SIG-M5 treated with dmso at 0.1 percent for 504 hours (cell line): ENCODE measurements at regions not wholly inside any gene's neighbourhood (a gene's known extent, or its start where the extent isn't known, plus 50 kb on each side); places are given as distances from the start of the nearest gene placed in this dataset.
"Not testable (repeated sequence)": the region's sequence is repeated elsewhere in the genome, so short reads cannot be mapped to it uniquely, and the experiment has no call there.

Experiments used
- DNase-seq: peaks from one replicate; lab custom pipeline; 2025; ENCODE audit not compliant: unreplicated experiment; lab: John Stamatoyannopoulos, UW

GRCh38 chr1:165147799-165148198 lies 208.7 kb downstream of the LMX1A start:
- DNase-seq, result no peak

DNA sequence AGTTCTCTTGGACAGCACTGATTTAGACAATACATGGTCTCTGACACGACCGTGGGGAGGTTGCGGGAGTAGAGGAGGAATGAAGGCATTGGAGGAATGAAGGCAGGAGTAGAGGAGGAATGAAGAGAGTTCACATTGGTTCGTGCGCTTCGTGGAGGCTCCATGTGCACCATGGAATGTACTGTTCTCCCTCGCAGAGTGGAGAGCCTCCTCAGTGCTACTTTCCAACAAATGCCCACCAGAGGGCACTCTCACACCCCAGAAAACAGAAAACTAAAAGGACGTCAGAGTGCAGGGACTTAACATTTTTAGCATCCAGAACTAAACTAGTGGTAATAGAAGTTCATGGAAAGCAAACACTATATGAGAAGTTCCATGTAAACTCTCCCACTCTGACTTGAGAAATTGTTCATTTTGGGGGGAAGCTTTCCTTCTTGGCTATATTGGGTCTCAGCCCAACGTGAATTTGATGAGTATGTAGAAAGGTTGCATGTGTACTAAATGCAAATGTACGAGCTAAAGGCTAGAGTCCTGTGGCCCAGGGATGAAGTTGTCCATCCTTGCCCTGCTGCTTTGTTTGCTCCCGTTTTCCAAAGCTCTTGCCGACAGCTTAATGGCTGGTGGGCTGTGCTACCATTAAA lies 211.6 kb downstream of the LMX1A start:
- peak; percentile 48 for DNase-seq

DNA sequence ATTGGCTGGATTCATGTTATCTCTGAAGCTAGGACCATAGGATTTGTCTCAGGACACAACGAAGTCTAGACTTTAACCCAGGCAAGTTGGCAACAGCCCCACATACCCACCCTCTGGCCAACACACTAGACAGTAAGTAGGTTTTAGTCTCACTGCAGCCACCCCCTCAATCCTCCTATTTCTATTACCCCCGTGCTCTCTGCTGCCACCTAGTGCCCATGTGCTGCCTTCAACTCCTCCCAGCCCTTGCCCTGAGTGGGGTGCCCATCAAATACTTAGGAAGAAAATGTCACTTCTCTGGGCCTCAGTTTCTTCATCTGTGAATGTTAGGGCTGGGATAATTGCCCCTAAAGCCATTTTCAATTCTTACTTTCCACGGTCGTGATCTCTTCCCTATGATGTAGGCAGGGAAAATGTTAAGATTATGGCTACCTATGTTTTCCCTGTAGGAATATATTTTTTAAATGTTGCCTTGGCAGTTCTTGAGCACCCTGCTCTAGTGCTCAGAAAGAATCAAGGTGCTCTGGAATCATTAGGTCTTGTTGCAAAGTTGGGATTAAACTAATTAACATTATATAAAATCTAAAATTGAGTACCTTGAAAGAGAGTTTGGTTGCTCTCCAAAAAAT lies 213.0 kb downstream of the LMX1A start:
- DNase-seq, result peak; percentile 49

DNA sequence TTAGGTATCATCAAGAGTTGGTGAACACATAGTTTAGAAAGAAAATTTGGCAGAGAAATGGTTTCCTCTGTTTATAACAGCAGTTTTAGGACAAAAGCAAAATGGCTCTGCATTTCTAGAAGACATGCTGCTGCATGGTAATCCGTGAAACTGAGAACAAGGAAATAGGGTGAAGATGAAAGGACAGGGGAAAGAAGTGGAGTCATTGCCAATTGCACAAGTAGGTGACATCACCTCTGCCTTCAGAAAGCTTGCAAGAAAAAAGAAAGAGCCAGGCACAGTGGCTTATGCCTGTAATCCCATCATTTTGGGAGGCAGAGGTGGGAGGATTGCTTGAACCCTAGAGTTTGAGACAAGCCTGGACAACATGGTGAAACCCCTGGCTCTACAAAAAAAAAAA lies 217.6 kb downstream of the LMX1A start:
- peak; percentile 16 for DNase-seq

- DNase-seq, result no peak
These were observed 218.8 kb downstream of the LMX1A start for GRCh38 chr1:165137551-165138316.

GRCh38 chr1:165134431-165134830 lies 222.1 kb downstream of the LMX1A start:
- DNase-seq, result no peak

DNA sequence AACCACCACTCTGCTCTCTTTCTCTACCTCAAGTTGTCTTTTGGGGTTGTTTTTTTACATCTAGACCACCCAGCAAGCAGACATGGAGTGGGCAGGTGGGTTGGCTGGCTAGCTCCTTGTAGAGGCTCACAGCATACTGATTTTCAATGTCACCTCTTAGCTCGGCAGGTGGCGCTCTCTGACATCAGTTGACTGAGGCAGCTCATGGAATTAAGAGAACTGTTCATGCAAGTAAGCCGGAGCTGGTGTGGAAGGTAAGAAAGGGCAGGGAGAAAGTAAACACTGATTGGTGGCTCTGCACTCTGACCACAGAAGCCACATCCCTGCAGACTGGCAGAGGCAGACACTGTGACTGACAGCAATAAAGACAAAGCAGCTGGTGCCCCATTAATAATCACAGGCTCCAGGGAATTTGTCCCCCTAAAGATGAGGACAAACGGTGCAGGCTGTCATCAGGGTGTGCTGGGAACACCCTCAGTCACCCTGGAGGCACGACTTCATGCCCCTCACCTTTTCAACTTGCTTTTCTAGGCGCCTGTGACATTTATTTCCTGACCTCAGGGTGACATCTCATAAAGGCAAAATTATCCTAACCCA lies 226.8 kb downstream of the LMX1A start:
- DNase-seq, result peak; percentile 62

DNA sequence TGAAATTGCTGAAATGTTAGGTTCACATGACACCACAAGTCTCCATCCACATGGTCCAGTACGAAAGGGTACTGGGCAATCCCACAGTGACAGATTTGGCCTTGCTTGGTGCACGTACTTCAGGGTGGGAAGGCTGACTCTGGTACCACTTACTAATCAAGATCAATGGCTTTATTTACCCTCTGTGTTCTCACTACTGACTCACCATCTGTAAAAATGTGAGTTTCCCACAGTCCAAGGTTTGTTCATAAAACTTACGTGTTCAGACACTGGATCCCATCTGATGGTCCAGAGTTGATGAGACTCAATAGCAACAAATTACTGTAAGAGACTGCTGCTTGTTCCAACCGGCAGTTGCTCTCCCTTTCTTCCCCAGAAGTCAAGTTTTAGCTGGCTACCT lies 231.7 kb downstream of the LMX1A start:
- no peak for DNase-seq

GRCh38 chr1:165119086-165119485 lies 237.4 kb downstream of the LMX1A start:
- DNase-seq, result no peak

DNA sequence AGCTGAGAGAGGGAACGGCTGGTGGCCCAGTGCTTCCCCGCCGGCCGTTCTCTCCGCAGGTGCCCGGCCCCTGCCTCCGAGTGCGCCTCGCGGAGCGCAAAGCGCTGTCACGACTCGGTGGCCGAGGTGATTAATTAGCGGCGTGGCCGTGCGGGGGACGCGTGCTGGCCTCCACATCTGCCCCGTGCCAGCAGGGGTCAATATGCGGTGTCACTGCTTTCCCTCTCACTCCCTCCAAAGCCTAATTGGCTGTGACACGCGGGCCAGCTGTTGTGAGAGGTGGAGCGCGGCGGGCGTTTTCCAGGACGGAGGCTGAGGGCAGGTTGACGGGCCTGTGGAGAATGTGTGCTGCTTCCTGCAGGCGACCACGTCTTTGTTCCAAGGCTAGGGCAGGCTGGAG lies 239.0 kb downstream of the LMX1A start:
- DNase-seq, result no peak

DNA sequence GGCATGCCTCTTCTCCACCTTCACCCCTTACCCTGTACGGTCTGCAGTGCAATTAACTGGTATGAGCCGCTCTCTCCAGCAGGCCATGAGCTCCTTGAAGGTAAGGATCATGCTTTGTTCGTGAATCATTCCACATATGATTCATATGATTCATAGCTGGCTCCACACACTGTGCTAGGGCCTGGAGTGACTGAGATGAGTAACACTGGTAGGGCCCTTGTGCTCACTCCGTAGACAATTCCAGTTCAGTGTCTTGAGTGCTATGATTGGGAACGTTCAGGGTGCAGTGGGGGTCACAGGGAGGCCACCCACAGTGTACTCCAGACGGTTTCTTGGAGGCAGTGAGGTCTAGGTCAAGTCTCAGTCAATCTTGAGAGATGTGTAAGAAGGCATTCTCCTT lies 239.8 kb downstream of the LMX1A start:
- no peak for DNase-seq

DNA sequence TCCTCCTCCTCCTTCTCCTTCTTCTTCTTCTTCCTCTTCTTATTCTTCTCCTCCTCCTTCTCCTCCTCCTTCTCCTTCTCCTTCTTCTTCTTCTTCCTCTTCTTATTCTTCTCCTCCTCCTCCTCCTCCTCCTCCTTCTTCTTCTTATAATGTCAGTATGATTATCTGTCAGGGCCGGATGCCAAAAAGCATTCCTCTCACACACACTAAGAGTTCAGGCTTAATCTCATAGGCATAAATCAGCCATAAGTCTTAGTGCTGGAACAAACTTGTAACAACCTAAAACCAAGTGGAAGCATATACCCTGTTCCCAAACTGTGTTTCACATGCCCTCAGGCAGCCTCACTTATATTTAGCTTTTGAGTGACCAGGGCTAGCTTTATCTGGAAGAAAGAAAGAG lies 240.3 kb downstream of the LMX1A start:
- no peak for DNase-seq

DNA sequence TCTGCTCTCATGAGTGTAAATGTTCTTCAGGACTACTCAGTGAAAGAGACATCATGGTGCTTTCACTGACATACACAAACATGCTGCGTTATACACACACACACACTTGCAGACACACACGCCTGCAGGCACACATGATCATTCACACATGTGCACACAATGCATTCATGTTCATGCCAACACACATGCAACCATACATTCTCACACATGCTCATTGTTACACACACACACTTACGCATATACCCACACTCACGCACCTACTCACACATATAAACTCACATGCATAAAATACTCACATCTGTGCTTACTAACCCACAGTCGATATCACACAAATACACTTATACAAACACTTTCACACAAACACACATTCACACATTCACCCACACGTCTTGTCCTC lies 241.6 kb downstream of the LMX1A start:
- no peak for DNase-seq

- peak; percentile 21 for DNase-seq
These were observed 242.3 kb downstream of the LMX1A start for GRCh38 chr1:165114022-165114888.

DNA sequence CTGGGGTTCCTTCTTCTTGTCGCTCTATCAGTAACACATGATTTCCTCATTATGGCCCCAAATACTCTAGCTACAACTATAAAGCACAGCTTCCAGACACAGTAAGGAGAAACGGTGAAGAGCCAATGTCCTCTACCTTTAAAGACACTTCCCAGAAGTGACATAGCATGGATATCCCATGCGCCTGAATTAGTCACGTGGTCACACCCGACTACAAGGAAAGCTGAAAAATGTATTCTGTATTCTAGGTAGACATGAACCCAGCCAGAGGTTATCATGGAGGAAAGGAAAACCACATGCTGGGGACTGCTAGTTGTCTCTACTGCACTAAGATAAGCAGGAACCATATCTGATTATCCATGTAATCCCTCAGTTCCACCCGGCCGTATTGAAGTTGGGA lies 244.3 kb downstream of the LMX1A start:
- DNase-seq, result no peak

DNA sequence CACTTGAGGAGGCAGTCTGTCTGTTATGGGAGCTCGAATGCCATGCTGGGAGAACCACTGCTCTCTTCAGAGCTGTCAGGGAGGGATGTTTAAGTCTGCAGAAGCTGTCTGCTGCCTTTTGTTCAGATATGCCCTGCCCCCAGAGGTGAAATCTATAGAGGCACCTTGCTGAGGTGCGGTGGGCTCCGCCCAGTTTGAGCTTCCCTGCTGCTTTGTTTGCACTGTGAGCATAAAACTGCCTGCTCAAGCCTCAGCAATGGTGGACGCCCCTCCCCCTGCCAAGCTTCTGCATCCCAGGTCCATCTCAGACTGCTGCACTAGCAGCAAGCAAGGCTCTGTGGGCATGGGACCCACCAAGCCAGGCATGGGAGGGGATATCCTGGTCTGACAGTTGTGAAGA lies 247.5 kb downstream of the LMX1A start:
- no peak for DNase-seq

GRCh38 chr1:165092542-165093162 lies 263.9 kb downstream of the LMX1A start:
- DNase-seq, result not testable (repeated sequence)

GRCh38 chr1:165080253-165080896 lies 276.1 kb downstream of the LMX1A start:
- DNase-seq, result no peak

- no peak for DNase-seq
These were observed 278.1 kb downstream of the LMX1A start for GRCh38 chr1:165078391-165078790.
